SK-N-DZ (cell line): ENCODE measurements at regions not wholly inside any gene's neighbourhood (a gene's known extent, or its start where the extent isn't known, plus 50 kb on each side); places are given as distances from the start of the nearest gene placed in this dataset.
A peak's percentile ranks its signal among the peaks of the same experiment; 100 is the strongest.
"Not testable (repeated sequence)": the region's sequence is repeated elsewhere in the genome, so short reads cannot be mapped to it uniquely, and the experiment has no call there.

Experiments used
- DNase-seq: peaks from one replicate; pipeline ENCODE4 v3.0.0-alpha.2; 2015; ENCODE audit warnings: low spot score

DNA sequence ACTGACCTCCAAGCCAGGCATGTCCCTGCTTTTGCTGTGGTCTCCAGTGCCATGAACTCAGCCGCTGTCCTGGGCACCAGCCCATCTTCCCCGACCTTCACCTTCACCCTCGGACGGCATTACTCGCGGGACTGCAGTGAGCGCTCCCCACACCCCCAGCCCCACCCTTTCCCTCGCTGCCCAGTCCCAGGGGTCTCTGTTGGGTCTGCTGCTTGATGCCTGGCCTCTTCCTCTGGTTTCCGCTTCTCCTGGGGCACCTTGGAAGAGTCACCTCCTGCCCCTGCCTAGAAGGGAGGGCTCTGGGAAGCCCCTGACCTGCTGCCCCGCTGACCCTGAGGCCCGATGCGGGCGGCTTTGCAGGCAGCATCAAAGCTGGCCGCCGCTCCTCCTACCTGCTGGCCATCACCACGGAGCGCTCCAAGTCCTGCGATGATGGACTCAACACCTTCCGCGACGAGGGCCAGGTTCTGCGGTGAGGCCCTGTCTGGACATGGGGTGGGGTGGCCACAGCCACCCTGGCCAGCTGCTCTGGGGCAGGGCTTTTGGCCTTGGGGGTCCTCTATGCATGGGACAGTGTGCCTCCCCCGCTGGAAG lies 102.3 kb downstream of the ZNF267 start:
- not testable (repeated sequence) for DNase-seq

DNA sequence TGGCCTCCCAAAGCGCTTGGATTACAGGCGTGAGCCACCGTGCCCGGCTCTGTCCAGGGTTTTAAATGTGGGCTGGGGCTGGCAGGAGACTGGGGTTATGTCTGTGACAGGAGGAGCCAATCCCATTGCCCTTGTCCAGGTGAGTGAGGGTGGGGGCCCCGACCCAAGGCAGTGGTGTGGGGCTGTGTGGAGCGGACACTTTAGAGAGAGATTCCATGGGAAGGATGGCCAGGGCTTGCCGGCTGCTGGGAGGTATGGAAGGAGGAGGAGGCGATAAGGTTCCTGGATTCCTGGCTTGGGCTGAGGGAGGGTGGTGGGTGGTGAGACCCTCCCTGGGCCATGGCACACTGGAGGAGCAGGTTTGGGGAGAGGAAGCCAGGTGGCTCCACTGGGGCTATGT lies 104.9 kb downstream of the ZNF267 start:
- not testable (repeated sequence) for DNase-seq

DNA sequence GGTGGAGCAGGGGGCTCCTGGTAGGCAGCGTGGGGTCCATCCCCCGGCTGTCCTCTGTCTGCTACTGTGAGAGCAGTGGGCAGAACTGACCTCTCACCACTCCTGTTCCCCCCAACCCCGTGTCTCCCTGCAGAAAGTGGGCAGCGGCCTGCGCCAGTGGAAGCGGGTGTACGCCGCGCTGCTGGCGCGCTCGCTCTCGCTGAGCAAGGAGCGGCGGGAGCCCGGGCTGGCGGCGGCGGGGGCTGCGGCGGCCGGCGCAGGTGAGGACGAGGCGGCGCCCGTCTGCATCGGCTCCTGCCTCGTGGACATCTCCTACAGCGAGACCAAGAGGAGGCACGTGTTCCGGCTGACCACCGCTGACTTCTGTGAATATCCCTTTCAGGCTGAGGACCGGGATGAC lies 108.1 kb downstream of the ZNF267 start:
- not testable (repeated sequence) for DNase-seq

- DNase-seq, result not testable (repeated sequence)
Measured at GRCh38 chr16:31982986-31983385, 109.4 kb downstream of the ZNF267 start.

GRCh38 chr16:31983666-31984065 lies 110.1 kb downstream of the ZNF267 start:
- DNase-seq, result not testable (repeated sequence)

DNA sequence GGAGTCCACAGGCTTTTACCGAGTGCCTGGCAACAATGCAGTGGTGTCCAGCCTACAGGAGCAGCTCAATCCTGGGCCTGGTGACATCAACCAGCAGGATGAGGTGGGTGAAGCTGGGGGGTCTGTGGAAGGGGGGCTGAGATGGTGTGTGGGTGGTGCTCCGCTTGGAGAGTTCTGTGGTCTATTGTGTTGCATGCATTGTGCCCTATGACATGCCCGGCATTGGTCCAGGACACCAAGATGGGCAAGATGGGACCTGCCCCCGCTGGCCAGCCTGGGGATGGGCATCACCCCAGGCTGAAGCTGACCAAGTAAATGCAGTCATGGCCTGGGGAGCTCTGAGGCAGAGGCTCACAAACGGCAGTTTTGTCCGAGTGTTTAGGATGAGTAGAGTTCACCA lies 113.3 kb downstream of the ZNF267 start:
- not testable (repeated sequence) for DNase-seq

- not testable (repeated sequence) for DNase-seq
Measured at GRCh38 chr16:31988595-31989581, 115.3 kb downstream of the ZNF267 start.

DNA sequence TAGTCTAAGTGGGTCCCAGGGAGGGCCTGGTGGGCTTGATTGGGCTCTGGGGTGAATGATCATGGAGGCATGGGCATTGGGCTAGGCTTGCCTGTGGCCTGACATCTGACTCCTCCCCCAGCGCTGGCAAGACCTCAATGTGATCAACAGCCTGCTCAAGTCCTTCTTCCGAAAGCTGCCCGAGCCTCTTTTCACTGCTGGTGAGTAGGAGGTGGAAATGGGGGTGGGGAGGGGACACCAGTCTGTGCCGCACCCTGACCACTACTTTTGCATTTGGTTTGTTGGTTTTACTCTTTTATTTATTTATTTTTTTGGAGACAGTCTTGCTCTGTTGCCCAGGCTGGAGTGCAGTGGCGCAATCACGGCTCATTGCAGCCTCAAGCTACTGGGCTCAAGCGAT lies 116.7 kb downstream of the ZNF267 start:
- DNase-seq, result not testable (repeated sequence)

DNA sequence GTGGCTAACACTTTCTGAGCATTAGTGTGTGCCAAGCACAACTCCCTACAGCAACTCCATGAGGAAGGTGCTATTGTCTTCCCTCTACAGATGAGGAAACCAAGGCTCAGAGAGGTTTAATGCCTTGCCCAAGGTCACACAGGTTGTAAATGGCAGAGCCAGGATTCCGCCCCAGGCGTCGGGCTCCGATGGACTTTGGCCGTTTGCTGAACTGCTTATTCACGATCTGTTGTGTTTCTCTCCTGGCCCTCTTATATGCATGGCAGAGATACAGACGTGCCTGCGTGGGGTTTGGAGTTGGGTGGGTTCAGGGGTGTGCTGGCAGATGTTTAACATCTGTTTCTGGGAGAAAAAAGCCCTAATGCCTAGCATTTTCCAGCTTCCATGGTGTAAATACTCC lies 117.4 kb downstream of the ZNF267 start:
- not testable (repeated sequence) for DNase-seq

DNA sequence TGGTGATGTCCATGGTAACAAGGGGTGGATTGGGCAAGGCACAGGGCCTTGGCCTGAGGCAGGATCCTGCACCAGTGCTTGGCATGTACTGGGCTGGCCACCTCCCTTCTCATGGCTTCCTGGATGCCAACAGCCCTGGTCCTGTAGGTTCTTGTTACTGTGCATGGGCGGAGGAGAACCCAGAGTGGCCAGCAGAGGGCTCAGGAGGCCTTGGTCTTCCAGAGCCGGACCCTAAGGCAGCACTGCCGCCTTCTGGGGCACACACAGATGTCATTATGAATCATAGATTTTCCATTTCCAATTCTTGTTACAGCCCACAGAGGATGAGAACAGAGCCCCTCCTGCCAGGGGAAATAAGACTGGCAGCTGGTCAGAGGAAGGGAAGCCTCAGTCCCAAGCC lies 122.7 kb downstream of the ZNF267 start:
- not testable (repeated sequence) for DNase-seq

DNA sequence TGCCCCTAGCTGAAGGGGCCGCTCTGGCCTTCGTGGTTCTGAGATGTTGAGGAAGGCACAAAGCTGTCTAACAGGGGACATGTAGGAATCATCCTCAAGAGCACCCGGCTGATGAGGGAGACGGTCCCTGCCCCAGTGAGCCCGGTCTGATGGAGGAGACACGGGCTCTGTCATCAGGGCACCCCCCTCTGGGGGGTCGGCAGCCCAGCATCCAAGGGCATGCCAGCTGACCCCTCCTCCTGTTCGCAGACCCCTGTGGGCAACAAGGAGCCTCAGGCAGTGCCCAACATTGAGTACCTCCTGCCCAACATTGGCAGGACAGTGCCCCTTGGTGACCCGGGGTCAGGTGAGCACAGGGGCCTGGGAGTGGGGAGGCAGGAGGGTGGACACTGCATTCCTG lies 128.9 kb downstream of the ZNF267 start:
- DNase-seq, result not testable (repeated sequence)

DNA sequence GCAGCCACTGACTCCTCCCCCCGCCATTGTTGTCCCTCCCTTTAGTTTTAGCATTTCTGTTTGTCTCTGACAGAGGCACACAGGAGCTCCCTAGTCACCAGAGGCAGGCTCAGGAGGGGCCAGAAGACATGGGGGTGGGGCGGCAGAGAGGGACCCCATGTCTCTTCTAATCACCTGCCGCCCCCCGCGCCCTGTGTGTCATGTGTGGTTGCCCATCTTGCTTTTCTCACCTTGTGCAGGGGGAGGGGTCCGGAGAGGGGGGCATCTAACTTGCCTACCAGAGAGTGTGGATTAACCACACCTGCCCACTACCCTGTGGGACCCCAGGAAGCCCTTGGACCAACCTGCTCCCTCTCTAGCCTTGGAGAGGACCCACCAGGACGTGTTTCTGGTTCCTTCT lies 130.2 kb downstream of the ZNF267 start:
- not testable (repeated sequence) for DNase-seq

GRCh38 chr16:32038783-32039496 lies 165.3 kb downstream of the ZNF267 start:
- not testable (repeated sequence) for DNase-seq

DNA sequence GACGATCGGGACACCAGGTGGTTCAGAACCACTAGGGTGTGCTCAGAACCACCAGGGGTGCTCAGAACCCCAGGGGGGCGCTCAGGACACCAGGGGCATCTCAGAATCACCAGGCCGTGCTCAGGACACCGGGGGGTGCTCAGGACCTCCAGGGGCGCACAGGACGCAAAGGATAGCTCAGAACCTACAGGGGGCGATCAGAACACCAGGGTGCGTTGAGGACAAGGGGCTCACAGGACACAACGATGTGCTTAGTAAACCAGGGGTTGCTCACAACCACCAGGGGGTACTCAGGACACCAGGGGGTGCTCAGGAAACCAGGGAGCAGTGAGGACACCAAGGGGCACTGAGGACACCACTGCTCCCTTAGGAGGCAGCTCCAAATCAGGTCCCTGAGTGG lies 166.3 kb downstream of the ZNF267 start:
- DNase-seq, result not testable (repeated sequence)

DNA sequence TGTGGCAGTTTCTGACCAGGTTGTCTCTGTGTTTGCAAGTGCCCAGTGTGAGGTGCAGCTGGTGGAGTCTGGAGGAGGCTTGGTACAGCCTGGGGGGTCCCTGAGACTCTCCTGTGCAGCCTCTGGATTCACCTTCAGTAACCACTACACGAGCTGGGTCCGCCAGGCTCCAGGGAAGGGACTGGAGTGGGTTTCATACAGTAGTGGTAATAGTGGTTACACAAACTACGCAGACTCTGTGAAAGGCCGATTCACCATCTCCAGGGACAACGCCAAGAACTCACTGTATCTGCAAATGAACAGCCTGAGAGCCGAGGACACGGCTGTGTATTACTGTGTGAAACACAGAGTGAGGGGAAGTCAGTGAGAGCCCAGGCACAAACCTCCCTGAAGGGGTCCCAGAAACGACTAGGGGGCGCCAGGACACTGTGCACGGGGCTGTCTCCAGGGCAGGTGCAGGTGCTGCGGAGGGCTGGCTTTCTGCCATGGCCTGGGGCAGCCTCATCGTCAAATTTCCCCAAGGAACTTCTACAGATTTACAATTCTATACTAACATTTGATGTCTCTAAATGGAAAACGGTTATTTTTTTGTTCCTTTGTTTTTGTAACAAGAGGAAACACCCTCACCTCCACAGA lies 187.0 kb upstream of the TP53TG3D start:
- DNase-seq, result peak; percentile 13

DNA sequence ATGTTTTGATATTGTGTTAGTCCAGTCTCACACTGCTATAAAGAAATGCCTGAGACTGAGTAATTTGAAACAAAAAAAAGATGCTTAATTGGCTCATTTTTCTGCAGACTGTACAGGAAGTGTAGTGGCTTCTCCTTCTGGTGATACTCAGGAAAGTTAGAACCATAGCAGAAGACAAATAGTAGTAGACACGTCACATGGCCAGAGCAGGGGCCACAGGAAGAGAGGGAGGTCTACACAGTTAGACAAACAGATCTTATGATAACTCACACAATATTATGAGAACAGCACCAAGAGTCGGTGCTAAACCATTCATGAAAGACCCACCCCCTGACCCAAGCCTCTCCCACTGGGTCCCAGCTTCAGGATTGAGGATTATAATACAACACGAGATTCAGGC lies 181.5 kb upstream of the TP53TG3D start:
- DNase-seq, result not testable (repeated sequence)

DNA sequence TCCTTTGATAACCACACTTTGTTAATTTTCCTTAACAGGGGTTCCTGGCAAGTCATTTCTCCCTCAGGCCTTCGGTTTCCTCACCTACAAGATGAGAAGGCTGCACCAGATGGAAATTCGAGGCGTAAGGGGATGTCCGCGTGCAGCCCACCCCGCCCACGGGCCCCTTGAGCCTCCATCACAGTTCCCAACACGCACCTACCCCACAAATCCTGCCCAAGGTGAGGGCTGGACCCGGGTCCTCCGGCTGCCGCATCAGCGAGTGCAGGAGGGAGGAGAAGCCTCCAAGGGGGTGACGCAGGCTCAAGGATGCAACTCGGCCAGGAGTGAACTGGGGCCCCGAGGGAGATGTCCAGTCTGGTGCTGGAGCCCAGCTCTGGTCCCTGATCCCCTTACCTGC lies 169.2 kb upstream of the TP53TG3D start:
- DNase-seq, result not testable (repeated sequence)

- not testable (repeated sequence) for DNase-seq
Measured at GRCh38 chr16:32084656-32085401, 168.3 kb upstream of the TP53TG3D start.

DNA sequence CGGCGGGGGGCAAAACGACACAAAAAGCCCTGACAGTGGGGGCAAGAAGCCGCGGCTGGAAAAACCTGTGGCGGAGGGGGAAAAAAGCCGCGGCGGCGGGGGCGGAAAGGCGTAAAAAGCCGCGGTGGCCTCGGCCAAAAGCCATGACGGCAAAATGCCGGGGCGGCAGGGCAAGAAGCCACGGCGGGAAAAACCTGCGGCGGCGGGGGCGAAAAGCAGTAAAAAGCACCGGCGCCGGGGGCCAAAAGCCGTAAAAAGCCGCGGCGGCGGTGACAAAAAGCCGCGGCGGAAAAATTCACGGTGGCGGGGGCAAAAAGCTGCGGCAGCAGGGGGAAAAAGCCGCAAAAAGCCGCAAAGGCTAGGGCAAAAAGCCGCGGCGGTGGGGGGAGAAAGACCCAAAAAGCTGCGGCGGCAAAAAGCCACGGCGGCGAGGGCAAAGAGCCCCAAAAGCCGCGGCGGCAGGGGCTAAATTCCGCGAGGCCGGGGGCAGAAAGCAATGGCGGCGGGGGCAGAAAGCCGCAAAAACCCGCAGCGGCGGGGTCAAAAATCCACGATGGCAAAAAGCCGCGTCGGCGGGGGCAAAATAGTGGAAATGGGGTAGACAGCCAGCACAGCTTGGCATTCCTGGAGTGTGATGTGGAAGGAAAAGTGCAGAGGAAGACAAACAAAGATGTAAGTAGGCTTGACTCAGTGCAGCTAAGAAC lies 167.5 kb upstream of the TP53TG3D start:
- not testable (repeated sequence) for DNase-seq

DNA sequence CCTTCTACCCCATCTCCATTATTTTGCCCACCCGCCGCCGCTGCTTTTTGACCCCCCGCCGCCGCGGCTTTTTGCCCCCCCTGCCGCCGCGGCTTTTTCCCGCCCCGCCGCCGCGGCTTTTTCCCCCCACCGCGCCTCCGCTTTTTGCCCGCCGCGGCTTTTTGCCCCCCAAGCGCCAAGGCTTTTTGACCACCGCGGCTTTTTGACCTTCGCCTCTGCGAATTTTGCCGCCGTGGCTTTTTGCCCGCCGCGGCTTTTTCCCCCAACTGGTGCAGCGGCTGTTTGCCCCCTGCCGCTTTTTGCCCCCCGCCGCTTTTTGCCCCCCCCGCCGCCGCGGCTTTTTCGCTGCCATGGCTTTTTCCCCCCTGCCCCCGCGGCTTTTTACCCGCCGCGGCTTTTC lies 137.5 kb upstream of the TP53TG3D start:
- DNase-seq, result not testable (repeated sequence)
